Chondrocyte (in vitro differentiated cells): ENCODE measurements at regions not wholly inside any gene's neighbourhood (a gene's known extent, or its start where the extent isn't known, plus 50 kb on each side); places are given as distances from the start of the nearest gene placed in this dataset.
"Not testable (repeated sequence)": the region's sequence is repeated elsewhere in the genome, so short reads cannot be mapped to it uniquely, and the experiment has no call there.

Experiments used
- DNase-seq: peaks from one replicate; pipeline ENCODE4 v3.0.0; 2021; ENCODE audit warnings: mixed read lengths, low spot score
- H3K27ac Mint-ChIP-seq: one replicate; pipeline ENCODE4 v1.8.0; 2021; ENCODE audit warnings: mild to moderate bottlenecking, moderate library complexity, mixed read lengths; ENCODE audit not compliant: unreplicated experiment
- H3K27me3 Mint-ChIP-seq: 2 replicates; pipeline ENCODE4 v1.8.0; 2021; ENCODE audit warnings: low read depth, mixed read lengths
- H3K36me3 Mint-ChIP-seq: 2 replicates; pipeline ENCODE4 v1.8.0; 2021; ENCODE audit warnings: low read depth, mixed read lengths
- H3K4me1 Mint-ChIP-seq: 2 replicates; pipeline ENCODE4 v1.8.0; 2021; ENCODE audit warnings: low read depth, mild to moderate bottlenecking, mixed read lengths
- H3K4me3 Mint-ChIP-seq: one replicate; pipeline ENCODE4 v1.8.0; 2021; ENCODE audit warnings: mild to moderate bottlenecking, moderate library complexity, mixed read lengths; ENCODE audit not compliant: unreplicated experiment
- H3K9me3 Mint-ChIP-seq: 2 replicates; pipeline ENCODE4 v1.8.0; 2021; ENCODE audit warnings: low read depth, mixed read lengths
- TF ChIP-seq, protein P1 (sequence below): fragments of 200-600 bp; sonication (generic); IDR thresholded peaks from 2 replicates; pipeline ENCODE4 v1.5.0; 2021; ENCODE audit warnings: antibody characterized with exemption, mild to moderate bottlenecking, moderate library complexity

- H3K9me3 Mint-ChIP-seq, DNase-seq, H3K36me3 Mint-ChIP-seq, H3K27me3 Mint-ChIP-seq, H3K4me1 Mint-ChIP-seq, H3K27ac Mint-ChIP-seq, H3K4me3 Mint-ChIP-seq: not testable (repeated sequence)
These were observed 54.5 kb upstream of the UNC13C start for GRCh38 chr15:53923741-53924140.

GRCh38 chr15:53918180-53919079, 59.8 kb upstream of the UNC13C start:
- Mint-ChIP-seq H3K4me1 (no peaks in the 10 kb centered on the region), H3K27ac (no peak overlapping the region), H3K36me3 (no peaks in the 10 kb centered on the region), H3K27me3 (peaks cover 9% of the 10 kb centered on the region), H3K9me3 (no peaks in the 10 kb centered on the region), H3K4me3 (no peak overlapping the region)
- no peak for DNase-seq
- TF ChIP-seq, protein P1, sequence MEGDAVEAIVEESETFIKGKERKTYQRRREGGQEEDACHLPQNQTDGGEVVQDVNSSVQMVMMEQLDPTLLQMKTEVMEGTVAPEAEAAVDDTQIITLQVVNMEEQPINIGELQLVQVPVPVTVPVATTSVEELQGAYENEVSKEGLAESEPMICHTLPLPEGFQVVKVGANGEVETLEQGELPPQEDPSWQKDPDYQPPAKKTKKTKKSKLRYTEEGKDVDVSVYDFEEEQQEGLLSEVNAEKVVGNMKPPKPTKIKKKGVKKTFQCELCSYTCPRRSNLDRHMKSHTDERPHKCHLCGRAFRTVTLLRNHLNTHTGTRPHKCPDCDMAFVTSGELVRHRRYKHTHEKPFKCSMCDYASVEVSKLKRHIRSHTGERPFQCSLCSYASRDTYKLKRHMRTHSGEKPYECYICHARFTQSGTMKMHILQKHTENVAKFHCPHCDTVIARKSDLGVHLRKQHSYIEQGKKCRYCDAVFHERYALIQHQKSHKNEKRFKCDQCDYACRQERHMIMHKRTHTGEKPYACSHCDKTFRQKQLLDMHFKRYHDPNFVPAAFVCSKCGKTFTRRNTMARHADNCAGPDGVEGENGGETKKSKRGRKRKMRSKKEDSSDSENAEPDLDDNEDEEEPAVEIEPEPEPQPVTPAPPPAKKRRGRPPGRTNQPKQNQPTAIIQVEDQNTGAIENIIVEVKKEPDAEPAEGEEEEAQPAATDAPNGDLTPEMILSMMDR: no peak

GRCh38 chr15:53917109-53917508, 61.1 kb upstream of the UNC13C start:
- no peaks in the 10 kb centered on the region for H3K36me3 Mint-ChIP-seq
- H3K27me3 Mint-ChIP-seq: peaks cover 9% of the 10 kb centered on the region
- TF ChIP-seq, protein P1: no peak
- H3K27ac Mint-ChIP-seq: no peak overlapping the region
- DNase-seq: no peak
- no peaks in the 10 kb centered on the region for H3K9me3 Mint-ChIP-seq
- no peaks in the 10 kb centered on the region for H3K4me1 Mint-ChIP-seq
- H3K4me3 Mint-ChIP-seq: no peak overlapping the region

DNA sequence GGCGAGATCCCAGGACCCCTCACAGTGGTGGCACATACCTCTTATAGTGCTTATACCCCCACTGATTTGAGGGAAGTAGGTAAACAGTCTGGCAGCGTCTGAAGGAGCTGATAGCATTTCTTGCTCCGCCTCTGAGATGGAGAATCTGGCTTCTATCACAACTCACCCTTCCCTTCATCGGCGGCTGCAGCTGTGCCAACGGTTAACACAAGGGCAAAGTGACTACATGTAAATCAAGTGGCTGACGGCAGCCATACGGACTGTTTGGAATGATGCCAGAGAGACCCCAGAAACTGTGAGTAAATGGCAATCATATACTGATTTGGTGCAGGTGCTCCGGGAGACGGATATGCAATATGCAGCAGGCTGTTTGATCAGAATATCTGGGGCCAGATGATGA, 66.8 kb upstream of the UNC13C start:
- TF ChIP-seq, protein P1: no peak
- H3K4me1 Mint-ChIP-seq: no peaks in the 10 kb centered on the region
- H3K4me3 Mint-ChIP-seq: no peak overlapping the region
- H3K9me3 Mint-ChIP-seq: no peaks in the 10 kb centered on the region
- H3K36me3 Mint-ChIP-seq: no peaks in the 10 kb centered on the region
- no peaks in the 10 kb centered on the region for H3K27me3 Mint-ChIP-seq
- no peak overlapping the region for H3K27ac Mint-ChIP-seq
- DNase-seq: no peak

- Mint-ChIP-seq H3K4me3 (no peak overlapping the region), H3K36me3 (no peaks in the 10 kb centered on the region), H3K27me3 (no peaks in the 10 kb centered on the region), H3K4me1 (no peaks in the 10 kb centered on the region), H3K9me3 (no peaks in the 10 kb centered on the region), H3K27ac (no peak overlapping the region)
- TF ChIP-seq, protein P1: no peak
- DNase-seq: no peak
These were observed 67.4 kb upstream of the UNC13C start for GRCh38 chr15:53910852-53911251.
